ENCODE measurements at regions not wholly inside any gene's neighbourhood (a gene's known extent, or its start where the extent isn't known, plus 50 kb on each side); places are given as distances from the start of the nearest gene placed in this dataset.

DNA sequence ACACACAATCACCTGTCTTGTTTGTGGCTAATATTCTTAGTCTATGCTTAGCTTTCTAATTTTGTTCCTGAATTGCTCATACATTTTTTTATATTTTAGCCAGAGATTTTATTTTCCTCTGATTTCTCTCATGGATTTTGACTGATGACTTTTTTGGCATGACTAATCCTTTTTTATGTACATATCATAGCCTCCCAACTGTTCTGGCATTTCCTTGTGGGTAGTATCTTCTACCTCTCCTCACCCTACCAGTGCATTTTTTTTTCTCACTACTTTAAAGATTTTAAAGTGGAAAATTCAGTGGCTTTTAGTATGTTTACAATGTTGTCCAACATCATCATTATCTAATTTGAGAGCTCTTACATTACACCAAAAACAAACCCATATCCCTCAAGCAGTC, 84.4 kb upstream of the TENM4 start:
- TF ChIP-seq, protein P1, sequence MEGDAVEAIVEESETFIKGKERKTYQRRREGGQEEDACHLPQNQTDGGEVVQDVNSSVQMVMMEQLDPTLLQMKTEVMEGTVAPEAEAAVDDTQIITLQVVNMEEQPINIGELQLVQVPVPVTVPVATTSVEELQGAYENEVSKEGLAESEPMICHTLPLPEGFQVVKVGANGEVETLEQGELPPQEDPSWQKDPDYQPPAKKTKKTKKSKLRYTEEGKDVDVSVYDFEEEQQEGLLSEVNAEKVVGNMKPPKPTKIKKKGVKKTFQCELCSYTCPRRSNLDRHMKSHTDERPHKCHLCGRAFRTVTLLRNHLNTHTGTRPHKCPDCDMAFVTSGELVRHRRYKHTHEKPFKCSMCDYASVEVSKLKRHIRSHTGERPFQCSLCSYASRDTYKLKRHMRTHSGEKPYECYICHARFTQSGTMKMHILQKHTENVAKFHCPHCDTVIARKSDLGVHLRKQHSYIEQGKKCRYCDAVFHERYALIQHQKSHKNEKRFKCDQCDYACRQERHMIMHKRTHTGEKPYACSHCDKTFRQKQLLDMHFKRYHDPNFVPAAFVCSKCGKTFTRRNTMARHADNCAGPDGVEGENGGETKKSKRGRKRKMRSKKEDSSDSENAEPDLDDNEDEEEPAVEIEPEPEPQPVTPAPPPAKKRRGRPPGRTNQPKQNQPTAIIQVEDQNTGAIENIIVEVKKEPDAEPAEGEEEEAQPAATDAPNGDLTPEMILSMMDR (IDR thresholded peaks at IDR 0.05): no peak
- no peak for TF ChIP-seq POLR2A (IDR thresholded peaks at IDR 0.05)

DNA sequence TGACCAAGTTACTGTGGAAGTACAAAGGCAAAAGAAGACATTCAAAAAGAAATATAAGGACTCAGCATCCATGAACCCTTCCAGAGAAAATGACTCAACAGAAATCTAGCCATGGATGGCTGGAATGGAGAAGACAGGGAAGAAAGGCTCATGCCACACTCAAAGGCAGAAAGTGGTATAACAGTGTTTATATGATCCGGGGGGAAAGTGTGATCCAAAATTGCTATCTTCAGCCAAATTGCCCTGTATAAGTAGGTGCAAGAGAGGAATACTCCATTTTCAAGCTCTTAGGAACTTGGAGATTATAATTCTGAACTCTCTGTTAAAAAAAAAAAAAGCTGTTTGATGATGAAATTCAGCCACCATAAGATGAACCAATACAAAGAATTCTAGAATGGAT, 81.8 kb upstream of the TENM4 start:
- H3K27ac ChIP-seq: no peak overlapping the region
- H3K36me3 ChIP-seq: no peaks in the 10 kb centered on the region
- H3K9me3 ChIP-seq: no peaks in the 10 kb centered on the region
- H3K4me3 ChIP-seq: no peak overlapping the region
- no peak for DNase-seq
- no peaks in the 10 kb centered on the region for H3K27me3 ChIP-seq
- H3K4me1 ChIP-seq: no peaks in the 10 kb centered on the region
- no peak for TF ChIP-seq POLR2A (IDR thresholded peaks at IDR 0.05)
- TF ChIP-seq, protein P1 (IDR thresholded peaks at IDR 0.05): no peak

More for the DNA sequence above, 84.4 kb upstream of the TENM4 start:
- no peak overlapping the region for H3K4me3 ChIP-seq
- H3K36me3 ChIP-seq: no peaks in the 10 kb centered on the region
- DNase-seq: no peak
- H3K27ac ChIP-seq: no peak overlapping the region
- H3K4me1 ChIP-seq: no peaks in the 10 kb centered on the region
- H3K27me3 ChIP-seq: no peaks in the 10 kb centered on the region
- no peaks in the 10 kb centered on the region for H3K9me3 ChIP-seq

DNA sequence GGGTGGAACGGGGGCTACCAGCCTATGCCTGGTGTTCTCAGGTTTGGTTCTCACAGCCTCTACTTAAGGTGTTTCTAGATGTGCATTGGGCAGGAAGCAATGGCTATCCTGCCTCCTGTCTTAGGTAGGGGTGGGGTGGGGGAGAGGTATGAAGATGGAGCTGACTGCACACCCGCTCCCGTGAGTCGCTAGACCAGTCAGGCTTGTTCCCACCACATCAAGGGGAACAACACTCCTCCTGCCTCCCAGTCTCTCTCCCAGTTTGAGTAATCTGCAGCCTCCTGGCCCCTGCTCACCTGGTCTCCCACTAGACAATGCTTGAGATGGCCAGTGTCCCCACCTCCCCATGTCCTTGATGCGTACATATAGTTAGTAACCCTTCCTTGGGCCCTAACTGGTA, 79.3 kb upstream of the TENM4 start:
- Histone ChIP-seq H3K27ac (no peak overlapping the region), H3K36me3 (no peaks in the 10 kb centered on the region), H3K4me1 (no peaks in the 10 kb centered on the region), H3K4me3 (no peak overlapping the region), H3K9me3 (no peaks in the 10 kb centered on the region), H3K27me3 (no peaks in the 10 kb centered on the region)
- TF ChIP-seq, protein P1 (IDR thresholded peaks at IDR 0.05): no peak
- TF ChIP-seq POLR2A (IDR thresholded peaks at IDR 0.05): no peak
- DNase-seq: no peak

DNA sequence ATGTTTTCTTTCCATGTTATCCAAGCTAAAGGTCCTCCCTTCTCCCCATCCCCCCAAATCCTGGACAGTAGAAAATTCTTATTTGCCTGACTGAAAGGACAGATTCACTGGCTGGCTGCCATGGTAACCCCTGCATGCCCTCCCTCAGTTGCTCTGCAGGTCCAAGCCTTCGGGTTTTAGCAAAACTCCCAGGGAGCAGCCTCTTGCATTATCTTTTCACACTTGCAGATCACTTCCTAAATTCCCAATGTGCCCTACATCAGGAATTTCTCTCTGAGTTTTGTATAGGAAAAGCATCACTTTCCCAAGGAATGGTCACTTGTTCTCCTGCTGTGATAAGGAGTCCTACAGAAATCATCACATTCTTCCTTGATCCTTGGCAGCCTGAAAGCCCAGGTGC, 75.0 kb upstream of the TENM4 start:
- H3K36me3 ChIP-seq: no peaks in the 10 kb centered on the region
- H3K9me3 ChIP-seq: no peaks in the 10 kb centered on the region
- no peaks in the 10 kb centered on the region for H3K27me3 ChIP-seq
- H3K27ac ChIP-seq: no peak overlapping the region
- H3K4me3 ChIP-seq: no peak overlapping the region
- TF ChIP-seq POLR2A (IDR thresholded peaks at IDR 0.05): no peak
- no peak for DNase-seq
- no peaks in the 10 kb centered on the region for H3K4me1 ChIP-seq

DNA sequence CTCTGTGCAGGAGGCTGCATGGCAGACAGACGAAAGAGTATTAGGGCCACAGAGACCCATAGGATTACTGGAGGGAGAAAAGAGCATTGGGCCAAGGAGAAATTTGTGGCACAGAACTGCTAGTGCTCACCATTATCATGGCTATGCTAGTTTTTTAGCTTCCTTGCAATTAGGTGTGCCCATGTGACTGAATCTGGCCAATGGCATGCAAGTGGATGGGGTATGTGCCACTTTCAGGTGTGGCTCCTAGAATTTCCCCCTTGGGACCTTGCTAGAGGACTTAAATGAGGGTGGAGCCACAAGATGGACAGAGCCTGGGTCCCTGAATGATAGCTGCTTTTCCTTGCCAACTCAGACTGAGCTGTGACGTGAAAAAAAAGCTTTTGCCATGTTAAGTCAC, 73.9 kb upstream of the TENM4 start:
- TF ChIP-seq, protein P1 (IDR thresholded peaks at IDR 0.05): no peak
- TF ChIP-seq POLR2A (IDR thresholded peaks at IDR 0.05): no peak
- H3K4me3 ChIP-seq: no peak overlapping the region
- H3K27ac ChIP-seq: no peak overlapping the region
- no peaks in the 10 kb centered on the region for H3K9me3 ChIP-seq
- H3K4me1 ChIP-seq: no peaks in the 10 kb centered on the region
- H3K27me3 ChIP-seq: no peaks in the 10 kb centered on the region
- no peaks in the 10 kb centered on the region for H3K36me3 ChIP-seq
- no peak for DNase-seq

DNA sequence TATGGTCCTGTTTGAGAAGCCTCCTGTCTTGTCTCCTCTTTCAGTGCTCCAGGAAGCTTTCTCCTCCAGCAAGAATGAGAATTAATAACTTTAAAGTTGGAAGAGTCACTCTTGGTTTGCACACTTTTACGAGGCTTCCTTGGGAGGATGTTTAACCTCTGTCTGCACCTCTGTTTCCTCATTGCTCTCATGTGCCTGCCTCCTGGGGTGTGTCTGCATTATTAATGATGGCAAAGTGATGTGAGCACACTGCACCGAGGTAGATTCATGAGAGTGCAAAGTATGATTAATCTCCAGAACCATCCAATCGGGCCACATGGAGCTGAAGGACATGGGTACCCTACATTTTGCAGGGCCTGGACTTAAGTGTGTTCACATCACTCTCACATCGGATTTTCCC, 73.5 kb upstream of the TENM4 start:
- TF ChIP-seq, protein P1 (IDR thresholded peaks at IDR 0.05): no peak
- TF ChIP-seq POLR2A (IDR thresholded peaks at IDR 0.05): no peak
- no peak overlapping the region for H3K27ac ChIP-seq
- H3K9me3 ChIP-seq: no peaks in the 10 kb centered on the region
- H3K4me3 ChIP-seq: no peak overlapping the region
- no peaks in the 10 kb centered on the region for H3K36me3 ChIP-seq
- DNase-seq: no peak
- H3K4me1 ChIP-seq: no peaks in the 10 kb centered on the region
- H3K27me3 ChIP-seq: no peaks in the 10 kb centered on the region

Measured in Peyer's patch (tissue), 4 donors.